AG08395 (cell line): ENCODE measurements at regions not wholly inside any gene's neighbourhood (a gene's known extent, or its start where the extent isn't known, plus 50 kb on each side); places are given as distances from the start of the nearest gene placed in this dataset.
"Not testable (repeated sequence)": the region's sequence is repeated elsewhere in the genome, so short reads cannot be mapped to it uniquely, and the experiment has no call there.

Experiments
- DNase-seq: peaks from one replicate; pipeline ENCODE4 v3.0.0; 2012; ENCODE audit warnings: mixed read lengths, low spot score

- no peak for DNase-seq
Observed at GRCh38 chr4:58063404-58064160, 953.4 kb upstream of the IGFBP7 start.

GRCh38 chr4:58061967-58062366 lies 951.8 kb upstream of the IGFBP7 start:
- DNase-seq: no peak

- DNase-seq: no peak
Observed at GRCh38 chr4:58050439-58050838, 940.3 kb upstream of the IGFBP7 start.

GRCh38 chr4:58048491-58048890 lies 938.3 kb upstream of the IGFBP7 start:
- no peak for DNase-seq

GRCh38 chr4:58042176-58042575 lies 932.0 kb upstream of the IGFBP7 start:
- DNase-seq: no peak

- no peak for DNase-seq
Observed at GRCh38 chr4:57993944-57994343, 883.8 kb upstream of the IGFBP7 start.

- no peak for DNase-seq
Observed at GRCh38 chr4:57989430-57989829, 879.2 kb upstream of the IGFBP7 start.

GRCh38 chr4:57985161-57985560 lies 875.0 kb upstream of the IGFBP7 start:
- DNase-seq: no peak

GRCh38 chr4:57981123-57981522 lies 870.9 kb upstream of the IGFBP7 start:
- DNase-seq: no peak

- DNase-seq: no peak
Observed at GRCh38 chr4:57974821-57975220, 864.6 kb upstream of the IGFBP7 start.

- DNase-seq: no peak
Observed at GRCh38 chr4:57973819-57974218, 863.6 kb upstream of the IGFBP7 start.

- no peak for DNase-seq
Observed at GRCh38 chr4:57971261-57971660, 861.1 kb upstream of the IGFBP7 start.

- no peak for DNase-seq
Observed at GRCh38 chr4:57966987-57967760, 857.0 kb upstream of the IGFBP7 start.

- not testable (repeated sequence) for DNase-seq
Observed at GRCh38 chr4:57965431-57965830, 855.2 kb upstream of the IGFBP7 start.

GRCh38 chr4:57945298-57945697 lies 835.1 kb upstream of the IGFBP7 start:
- no peak for DNase-seq

- no peak for DNase-seq
Observed at GRCh38 chr4:57943682-57944081, 833.5 kb upstream of the IGFBP7 start.

- not testable (repeated sequence) for DNase-seq
Observed at GRCh38 chr4:57937326-57937725, 827.1 kb upstream of the IGFBP7 start.

- DNase-seq: no peak
Observed at GRCh38 chr4:57926311-57926710, 816.1 kb upstream of the IGFBP7 start.

- no peak for DNase-seq
Observed at GRCh38 chr4:57924951-57925350, 814.8 kb upstream of the IGFBP7 start.

GRCh38 chr4:57916479-57916878 lies 806.3 kb upstream of the IGFBP7 start:
- DNase-seq: no peak

GRCh38 chr4:57911203-57911602 lies 801.0 kb upstream of the IGFBP7 start:
- DNase-seq: no peak

GRCh38 chr4:57910151-57910550 lies 800.0 kb upstream of the IGFBP7 start:
- no peak for DNase-seq

- DNase-seq: no peak
Observed at GRCh38 chr4:57905965-57906364, 795.8 kb upstream of the IGFBP7 start.
